ENCODE measurements at regions not wholly inside any gene's neighbourhood (a gene's known extent, or its start where the extent isn't known, plus 50 kb on each side); places are given as distances from the start of the nearest gene placed in this dataset.

DNA sequence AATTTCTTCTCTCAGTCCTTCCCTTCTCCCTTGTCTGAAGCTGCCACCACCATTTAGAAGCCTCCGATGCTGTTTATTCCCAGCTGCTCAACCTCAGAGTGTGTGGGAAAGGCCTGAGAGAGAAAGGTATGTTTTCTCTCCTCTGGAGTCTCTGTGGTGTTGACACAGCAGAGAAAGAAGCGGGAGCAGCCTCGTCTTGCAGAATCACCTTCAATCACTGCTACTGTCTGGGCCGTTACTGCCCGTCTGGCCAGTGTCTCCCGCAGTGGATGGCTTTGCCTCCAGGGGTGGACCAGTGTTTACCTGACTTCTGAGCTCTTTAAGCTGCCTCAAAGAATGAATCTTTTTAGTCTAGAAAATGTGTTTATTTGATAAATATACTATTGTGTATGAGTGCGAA lies 148.9 kb upstream of the FAM47C start:
- TF ChIP-seq EZH2phosphoT487 (conservative IDR thresholded peaks at IDR 0.05; ENCODE audit: low read length), result no peak
- TF ChIP-seq CTCF (IDR thresholded peaks at IDR 0.05; ENCODE audit: insufficient read depth, low read length, poor library complexity, severe bottlenecking), result no peak
- H2AFZ ChIP-seq (ENCODE audit: low read depth, low read length, severe bottlenecking), result no peak overlapping the region
- H3K36me3 ChIP-seq (ENCODE audit: low read length), result no peaks in the 10 kb centered on the region
- H3K9me3 ChIP-seq (ENCODE audit: insufficient read depth, low read length), result no peaks in the 10 kb centered on the region
- no peak overlapping the region for H3K4me2 ChIP-seq (ENCODE audit: low read depth, low read length, poor library complexity, severe bottlenecking)
- no peaks in the 10 kb centered on the region for H3K79me2 ChIP-seq (ENCODE audit: insufficient read depth, low read length)
- H3K27ac ChIP-seq (ENCODE audit: low read depth, low read length), result no peak overlapping the region
- no peak overlapping the region for H3K9ac ChIP-seq (ENCODE audit: low read length)
- no peaks in the 10 kb centered on the region for H3K27me3 ChIP-seq (ENCODE audit: low read length)
- H3F3A ChIP-seq (ENCODE audit: insufficient read depth), result no peaks in the 10 kb centered on the region
- no peak overlapping the region for H3K4me3 ChIP-seq (ENCODE audit: insufficient read depth, low read length, poor library complexity, severe bottlenecking)
- H3K9me2 ChIP-seq (replicated peaks; ENCODE audit: insufficient read depth, low read length), result no peaks in the 10 kb centered on the region
- H4K20me1 ChIP-seq (ENCODE audit: low read depth, low read length), result no peaks in the 10 kb centered on the region

DNA sequence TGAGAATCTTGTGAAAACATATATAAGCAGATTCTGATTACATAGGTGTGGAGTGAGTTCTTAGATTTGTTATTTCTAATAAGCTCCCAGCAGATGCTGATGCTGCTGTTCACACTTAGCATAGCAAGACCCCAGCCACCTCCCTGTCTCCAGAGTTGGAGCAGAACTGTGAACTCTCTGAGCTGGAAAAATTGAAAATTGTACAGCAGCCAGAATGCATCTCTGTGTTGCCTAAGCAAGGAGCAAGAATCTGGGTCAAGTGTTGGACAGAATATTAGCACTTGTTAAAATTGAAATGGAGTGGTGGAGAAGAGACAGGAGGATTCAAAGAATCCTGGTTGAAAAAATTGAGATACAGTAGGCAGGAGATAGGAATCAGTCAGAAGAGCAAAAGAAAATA lies 146.6 kb upstream of the FAM47C start:
- no peaks in the 10 kb centered on the region for H3K27me3 ChIP-seq (ENCODE audit: low read length)
- no peak overlapping the region for H2AFZ ChIP-seq (ENCODE audit: low read depth, low read length, severe bottlenecking)
- TF ChIP-seq CTCF (IDR thresholded peaks at IDR 0.05; ENCODE audit: insufficient read depth, low read length, poor library complexity, severe bottlenecking) (no peak), EZH2phosphoT487 (conservative IDR thresholded peaks at IDR 0.05; ENCODE audit: low read length) (no peak)
- H3K9me3 ChIP-seq (ENCODE audit: insufficient read depth, low read length), result no peaks in the 10 kb centered on the region
- H3K36me3 ChIP-seq (ENCODE audit: low read length), result no peaks in the 10 kb centered on the region
- H3K4me3 ChIP-seq (ENCODE audit: insufficient read depth, low read length, poor library complexity, severe bottlenecking), result no peak overlapping the region
- H3K9me2 ChIP-seq (replicated peaks; ENCODE audit: insufficient read depth, low read length), result no peaks in the 10 kb centered on the region
- no peak overlapping the region for H3K9ac ChIP-seq (ENCODE audit: low read length)
- no peaks in the 10 kb centered on the region for H3K79me2 ChIP-seq (ENCODE audit: insufficient read depth, low read length)
- no peaks in the 10 kb centered on the region for H3F3A ChIP-seq (ENCODE audit: insufficient read depth)
- H3K4me2 ChIP-seq (ENCODE audit: low read depth, low read length, poor library complexity, severe bottlenecking), result no peak overlapping the region
- no peak overlapping the region for H3K27ac ChIP-seq (ENCODE audit: low read depth, low read length)
- H4K20me1 ChIP-seq (ENCODE audit: low read depth, low read length), result no peaks in the 10 kb centered on the region

DNA sequence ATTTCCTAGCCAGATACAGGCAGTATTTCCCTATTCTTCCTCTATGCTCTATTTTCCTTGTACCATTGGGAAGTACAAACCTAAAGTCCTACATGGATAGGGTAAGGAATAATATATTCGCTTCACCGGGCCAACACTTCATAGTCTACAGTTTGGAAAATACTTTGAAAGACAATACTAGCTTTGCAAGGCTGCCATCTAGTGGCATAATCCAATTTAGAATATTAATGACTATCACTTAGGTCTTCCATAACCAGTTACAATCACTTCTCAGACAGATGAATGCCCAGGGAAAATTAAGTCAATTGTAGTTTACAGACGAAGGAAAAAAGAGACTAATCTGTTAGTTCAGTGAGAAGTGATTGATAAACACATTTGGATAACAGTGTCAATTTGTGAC lies 141.0 kb upstream of the FAM47C start:
- H3K4me3 ChIP-seq (ENCODE audit: insufficient read depth, low read length, poor library complexity, severe bottlenecking), result no peak overlapping the region

More for the DNA sequence above, 141.0 kb upstream of the FAM47C start:
- Histone ChIP-seq H3K27ac (ENCODE audit: low read depth, low read length) (no peak overlapping the region), H3K79me2 (ENCODE audit: insufficient read depth, low read length) (no peaks in the 10 kb centered on the region), H3K4me2 (ENCODE audit: low read depth, low read length, poor library complexity, severe bottlenecking) (no peak overlapping the region), H3K27me3 (ENCODE audit: low read length) (no peaks in the 10 kb centered on the region), H3K9me3 (ENCODE audit: insufficient read depth, low read length) (no peaks in the 10 kb centered on the region), H4K20me1 (ENCODE audit: low read depth, low read length) (no peaks in the 10 kb centered on the region), H3K9ac (ENCODE audit: low read length) (no peak overlapping the region), H3K36me3 (ENCODE audit: low read length) (no peaks in the 10 kb centered on the region), H3K9me2 (replicated peaks; ENCODE audit: insufficient read depth, low read length) (no peaks in the 10 kb centered on the region), H2AFZ (ENCODE audit: low read depth, low read length, severe bottlenecking) (no peak overlapping the region), H3F3A (ENCODE audit: insufficient read depth) (no peaks in the 10 kb centered on the region)
- TF ChIP-seq EZH2phosphoT487 (conservative IDR thresholded peaks at IDR 0.05; ENCODE audit: low read length) (no peak), CTCF (IDR thresholded peaks at IDR 0.05; ENCODE audit: insufficient read depth, low read length, poor library complexity, severe bottlenecking) (peak; percentile 16)

All from SU-DHL-6 (cell line).